HCT116 (cell line): ENCODE measurements at regions not wholly inside any gene's neighbourhood (a gene's known extent, or its start where the extent isn't known, plus 50 kb on each side); places are given as distances from the start of the nearest gene placed in this dataset.

Experiments used
- ATAC-seq: fragments of 200-7000 bp; cut with Tn5 transposase; 2 replicates; pipeline ENCODE4 v1.9.1; 2020; ENCODE audit warnings: mild to moderate bottlenecking, moderate library complexity
- BruUV-seq: library from RNA; stranded (reverse); fragments of 400-500 nt; replicated peaks from 2 replicates; lab custom pipeline; 2021; lab: Mats Ljungman, UMichigan
- CTCF ChIA-PET: fragments of 300-600 bp; sonication (Branson Sonifier 250); formaldehyde crosslinking; loops from one replicate; lab custom pipeline; 2021; ENCODE audit warnings: antibody characterized with exemption; lab: Charles Lee
- POLR2A ChIA-PET: fragments of 300-600, 350-600 bp; sonication (Branson Sonifier 250); formaldehyde crosslinking; loops from one replicate; lab custom pipeline; 2021; ENCODE audit warnings: antibody characterized with exemption; lab: Charles Lee
- RAD21 ChIA-PET, 2 experiments: fragments of 300-600 bp; sonication (Branson Sonifier 250); formaldehyde crosslinking; loops; one replicate each; lab custom pipeline; 2023; ENCODE audit warnings: low total read pairs in 2 of 2; ENCODE audit not compliant: uncharacterized antibody in 2 of 2, unreplicated experiment in 2 of 2, low non-redundant PET in 1 of 2; lab: Charles Lee
- DNase-seq: peaks from one replicate; pipeline ENCODE4 v3.0.0-alpha.2; 2010; ENCODE audit warnings: low read depth, low spot score
- H2AFZ ChIP-seq: fragments of 200-600 bp; shearing (Covaris generic), sonication (generic); 2 replicates; pipeline ENCODE4 v1.6.1; 2017; ENCODE audit warnings: low read depth, mixed run types, mixed read lengths, antibody characterized with exemption, low read length; ENCODE audit not compliant: poor library complexity, severe bottlenecking
- H3K27ac ChIP-seq: 2 replicates; pipeline ENCODE4 v1.5.1; 2012; ENCODE audit warnings: low read depth, low read length
- H3K27me3 ChIP-seq: fragments of 200-600 bp; sonication (generic); 2 replicates; pipeline ENCODE4 v1.6.1; 2016; ENCODE audit warnings: mixed run types, low read length, mixed read lengths; ENCODE audit not compliant: insufficient read depth
- H3K36me3 ChIP-seq, 2 experiments: fragments of 200-500 bp in 1 of 2; fragments of 200-600 bp in 1 of 2; sonication (Bioruptor generic) in 1 of 2; sonication (generic) in 1 of 2; 2 replicates each; pipeline versions ENCODE4 v1.5.1 to v1.6.1; 2014 to 2016; ENCODE audit warnings: low read length in 2 of 2, inconsistent platforms in 1 of 2, mixed read lengths in 1 of 2, mixed run types in 1 of 2; ENCODE audit not compliant: insufficient read depth in 2 of 2, control insufficient read depth in 1 of 2
- H3K4me1 ChIP-seq, 2 experiments: fragments of 200-600 bp in 1 of 2; sonication (generic) in 1 of 2; 2 replicates each; pipeline versions ENCODE4 v1.5.1 to v1.6.1; 2012 to 2017; ENCODE audit warnings: low read length in 2 of 2, inconsistent platforms in 1 of 2, mild to moderate bottlenecking in 1 of 2, mixed read lengths in 1 of 2, mixed run types in 1 of 2, moderate library complexity in 1 of 2; ENCODE audit not compliant: insufficient read depth in 2 of 2, control insufficient read depth in 1 of 2
- H3K4me2 ChIP-seq: fragments of 200-600 bp; sonication (generic); 2 replicates; pipeline ENCODE4 v1.6.1; 2017; ENCODE audit warnings: mixed run types, low read length, mixed read lengths
- H3K4me3 ChIP-seq, 2 experiments: fragments of 200-600 bp in 1 of 2; sonication (generic) in 1 of 2; replicated peaks in 1 of 2; 2 replicates each; pipeline ENCODE4 v1.5.1; 2011 to 2016; ENCODE audit warnings: low read length in 2 of 2, control low read depth in 1 of 2, low read depth in 1 of 2, mild to moderate bottlenecking in 1 of 2, mixed read lengths in 1 of 2, mixed run types in 1 of 2
- H3K79me2 ChIP-seq: fragments of 200-600 bp; sonication (generic); 2 replicates; pipeline ENCODE4 v1.6.1; 2017; ENCODE audit warnings: mild to moderate bottlenecking, mixed run types, low read length, moderate library complexity, mixed read lengths; ENCODE audit not compliant: insufficient read depth
- H3K9ac ChIP-seq: fragments of 200-600 bp; sonication (generic); 2 replicates; pipeline ENCODE4 v1.6.1; 2016; ENCODE audit warnings: low read length, mixed read lengths
- H3K9me2 ChIP-seq: fragments of 200-600 bp; sonication (generic), shearing (Covaris generic); 2 replicates; pipeline ENCODE4 v1.6.1; 2017; ENCODE audit warnings: mixed run types, mild to moderate bottlenecking, moderate library complexity; ENCODE audit not compliant: insufficient read depth
- H3K9me3 ChIP-seq, 2 experiments: fragments of 200-500 bp in 1 of 2; fragments of 200-600 bp in 1 of 2; sonication (Bioruptor generic) in 1 of 2; sonication (generic) in 1 of 2; 2 replicates each; pipeline ENCODE4 v1.6.1; 2014 to 2017; ENCODE audit warnings: low read length in 2 of 2, mixed read lengths in 2 of 2, inconsistent platforms in 1 of 2, low read depth in 1 of 2, mild to moderate bottlenecking in 1 of 2, mixed run types in 1 of 2, moderate library complexity in 1 of 2; ENCODE audit not compliant: control insufficient read depth in 1 of 2, insufficient read depth in 1 of 2
- H4K20me1 ChIP-seq: fragments of 200-600 bp; sonication (generic), shearing (Covaris generic); 2 replicates; pipeline ENCODE4 v1.6.1; 2017; ENCODE audit warnings: mixed run types, mild to moderate bottlenecking, moderate library complexity; ENCODE audit not compliant: insufficient read depth
- CBX3 ChIP-seq: IDR thresholded peaks from 2 replicates; pipeline ENCODE4 v1.6.1; 2012; ENCODE audit warnings: low read depth
- ELF1 ChIP-seq: IDR thresholded peaks from 2 replicates; pipeline ENCODE4 v1.6.1; 2012; ENCODE audit warnings: low read depth, borderline replicate concordance
- EZH2phosphoT487 ChIP-seq: fragments of 200-600 bp; IDR thresholded peaks from 2 replicates; pipeline ENCODE4 v1.6.1; 2018; ENCODE audit warnings: antibody characterized with exemption, borderline replicate concordance
- FOSL1 ChIP-seq: IDR thresholded peaks from 2 replicates; pipeline ENCODE4 v1.6.1; 2012; ENCODE audit warnings: low read depth
- JUND ChIP-seq: IDR thresholded peaks from 2 replicates; pipeline ENCODE4 v1.6.1; 2012
- POLR2A ChIP-seq: IDR thresholded peaks from 2 replicates; pipeline ENCODE4 v1.7.0; 2011; ENCODE audit warnings: borderline replicate concordance; ENCODE audit not compliant: insufficient read depth, insufficient read length; ENCODE audit errors: extremely low read depth
- POLR2AphosphoS5 ChIP-seq: IDR thresholded peaks from 2 replicates; pipeline ENCODE4 v1.6.1; 2011; ENCODE audit warnings: mild to moderate bottlenecking, low read depth, low read length, moderate library complexity
- RAD21 ChIP-seq: IDR thresholded peaks from 2 replicates; pipeline ENCODE4 v1.6.1; 2012; ENCODE audit warnings: low read depth, mild to moderate bottlenecking
- SIN3A ChIP-seq: IDR thresholded peaks from 2 replicates; pipeline ENCODE4 v1.6.1; 2012; ENCODE audit warnings: low read depth
- SP1 ChIP-seq: IDR thresholded peaks from 2 replicates; pipeline ENCODE4 v1.6.1; 2012; ENCODE audit warnings: low read depth
- TCF7L2 ChIP-seq: IDR thresholded peaks from 2 replicates; pipeline ENCODE4 v1.7.0; 2011; ENCODE audit warnings: borderline replicate concordance, inconsistent platforms; ENCODE audit not compliant: insufficient read depth, insufficient read length; ENCODE audit errors: extremely low read depth
- YY1 ChIP-seq: IDR thresholded peaks from 2 replicates; pipeline ENCODE4 v1.6.1; 2011; ENCODE audit warnings: low read length, low read depth, moderate library complexity, mild to moderate bottlenecking; ENCODE audit not compliant: insufficient replicate concordance; ENCODE audit errors: extremely low read depth
- ZFX ChIP-seq: fragments of 450-650 bp; IDR thresholded peaks from 2 replicates; pipeline ENCODE4 v1.6.1; 2017
- ZNF274 ChIP-seq: fragments of 200-500 bp; sonication (Bioruptor generic); IDR thresholded peaks from 2 replicates; pipeline ENCODE4 v1.6.1; 2014; ENCODE audit warnings: mild to moderate bottlenecking, low read depth, low read length, inconsistent platforms
- intact Hi-C: fragments of 100-400 bp; cut with micrococcal nuclease; formaldehyde crosslinking; loops from 2 replicates; pipeline ENCODE4 v1.10.0; 2022
- TF ChIP-seq, protein P1 (sequence below), 3 experiments: fragments of 200-600 bp in 1 of 3; sonication (generic) in 1 of 3; IDR thresholded peaks in 2 of 3; conservative IDR thresholded peaks in 1 of 3; 2 replicates each; pipeline ENCODE4 v1.5.1; 2012 to 2017; ENCODE audit warnings: low read depth in 2 of 3, low read length in 2 of 3, antibody characterized with exemption in 1 of 3, borderline replicate concordance in 1 of 3, control low read depth in 1 of 3, mild to moderate bottlenecking in 1 of 3, mixed read lengths in 1 of 3, mixed run types in 1 of 3, moderate library complexity in 1 of 3; ENCODE audit not compliant: insufficient read depth in 1 of 3
- TF ChIP-seq, protein P2 (sequence below): IDR thresholded peaks from 2 replicates; pipeline ENCODE4 v1.6.1; 2012

DNA sequence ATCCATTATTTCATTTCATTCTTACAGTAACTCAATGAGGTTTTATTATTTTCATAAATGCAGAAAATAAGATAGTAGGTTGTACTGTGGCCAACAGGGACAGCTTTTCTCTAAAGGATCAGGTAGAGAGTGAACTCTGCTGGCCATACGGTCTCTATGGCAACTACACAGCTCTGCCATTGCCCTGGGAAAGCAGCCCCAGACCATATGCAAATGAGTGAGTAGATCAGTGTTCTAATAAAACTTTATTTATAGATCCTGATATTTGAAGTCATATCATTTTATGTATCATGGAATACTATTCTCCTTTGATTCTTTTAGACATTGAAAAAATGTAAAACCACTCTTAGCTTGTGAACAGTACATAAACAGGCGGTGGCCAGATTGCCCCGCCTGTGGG, 192.5 kb upstream of the RREB1 start:
- Histone ChIP-seq H2AFZ (no peak overlapping the region), H3K4me3 (no peak overlapping the region), H3K9me2 (no peaks in the 10 kb centered on the region), H3K4me2 (no peak overlapping the region), H3K79me2 (no peaks in the 10 kb centered on the region), H3K27ac (no peak overlapping the region), H3K4me1 (peaks cover 0 to 23% of the 10 kb centered on the region in 2 experiments; a peak in 1 of 4 replicates), H3K36me3 (no peaks in the 10 kb centered on the region), H3K9ac (no peak overlapping the region), H4K20me1 (no peaks in the 10 kb centered on the region), H3K27me3 (no peaks in the 10 kb centered on the region)
- ChIA-PET POLR2A (no interaction called here), CTCF (interaction anchor here (0.6 kb wide), 1 partner anchor 131 kb away, joined by 4 read pairs; no protein-coding TSS in a partner anchor)
- BruUV-seq, result no TSS peak
- ATAC-seq, result peak; percentile 75
- intact Hi-C loops, result no loop called here
- no peak for DNase-seq
- TF ChIP-seq FOSL1 (no peak), JUND (no peak), RAD21 (peak; percentile 57), POLR2AphosphoS5 (no peak)
- TF ChIP-seq, protein P1, sequence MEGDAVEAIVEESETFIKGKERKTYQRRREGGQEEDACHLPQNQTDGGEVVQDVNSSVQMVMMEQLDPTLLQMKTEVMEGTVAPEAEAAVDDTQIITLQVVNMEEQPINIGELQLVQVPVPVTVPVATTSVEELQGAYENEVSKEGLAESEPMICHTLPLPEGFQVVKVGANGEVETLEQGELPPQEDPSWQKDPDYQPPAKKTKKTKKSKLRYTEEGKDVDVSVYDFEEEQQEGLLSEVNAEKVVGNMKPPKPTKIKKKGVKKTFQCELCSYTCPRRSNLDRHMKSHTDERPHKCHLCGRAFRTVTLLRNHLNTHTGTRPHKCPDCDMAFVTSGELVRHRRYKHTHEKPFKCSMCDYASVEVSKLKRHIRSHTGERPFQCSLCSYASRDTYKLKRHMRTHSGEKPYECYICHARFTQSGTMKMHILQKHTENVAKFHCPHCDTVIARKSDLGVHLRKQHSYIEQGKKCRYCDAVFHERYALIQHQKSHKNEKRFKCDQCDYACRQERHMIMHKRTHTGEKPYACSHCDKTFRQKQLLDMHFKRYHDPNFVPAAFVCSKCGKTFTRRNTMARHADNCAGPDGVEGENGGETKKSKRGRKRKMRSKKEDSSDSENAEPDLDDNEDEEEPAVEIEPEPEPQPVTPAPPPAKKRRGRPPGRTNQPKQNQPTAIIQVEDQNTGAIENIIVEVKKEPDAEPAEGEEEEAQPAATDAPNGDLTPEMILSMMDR (IDR thresholded peaks at IDR 0.05 in 2 of 3, conservative IDR thresholded peaks at IDR 0.05 in 1 of 3; ENCODE audit: borderline replicate concordance in 1 of 3, insufficient read depth in 1 of 3, low read depth in 2 of 3, low read length in 2 of 3), result peak in 2 of 3 experiments; percentile 13 to 16; a peak in 1 of 6 replicates
- TF ChIP-seq, all 23 proteins: peak for 2
- H3K9me3 ChIP-seq, result no peaks in the 10 kb centered on the region
- RAD21 ChIA-PET, result interaction anchor here in 1 of 2 experiments (1.2 kb wide), 1 partner anchor 127 kb away, joined by 4 read pairs; no protein-coding TSS in a partner anchor

DNA sequence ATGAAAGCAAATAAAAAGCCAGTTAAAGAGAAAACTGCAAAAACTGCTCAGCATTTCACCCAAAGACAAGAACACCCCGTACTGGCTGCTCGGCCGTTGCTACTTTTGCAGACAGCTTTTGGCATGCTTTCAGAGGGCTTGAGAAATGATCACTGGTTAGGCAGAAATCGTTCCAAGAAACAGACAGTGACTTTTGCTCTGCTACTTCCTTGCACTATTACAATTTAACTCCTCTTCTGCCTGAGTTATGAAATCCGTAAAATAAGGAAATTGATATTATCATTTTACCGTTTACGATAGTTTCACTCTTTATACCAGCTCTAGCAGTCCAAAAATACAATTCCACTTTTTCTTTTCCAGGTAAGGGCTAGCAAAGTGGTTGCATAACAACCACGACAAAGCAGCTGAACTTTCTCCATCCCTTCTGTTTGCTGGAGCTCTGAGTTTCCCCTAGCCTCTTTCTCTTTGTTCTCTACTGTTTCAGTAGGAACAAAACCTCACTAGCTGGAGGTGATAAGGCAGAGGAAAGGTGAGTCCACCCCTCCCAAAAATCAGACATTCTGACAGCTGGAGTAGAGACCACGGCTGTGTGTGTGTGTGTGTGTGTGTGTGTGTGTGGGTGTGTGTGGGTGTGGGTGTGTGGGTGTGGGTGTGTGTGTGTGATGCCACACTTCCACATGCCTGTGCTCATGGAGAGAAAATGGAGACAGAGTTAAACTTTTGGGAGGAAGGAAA, 191.8 kb upstream of the RREB1 start:
- intact Hi-C loops, result no loop called here
- H3K36me3 ChIP-seq, result no peaks in the 10 kb centered on the region
- BruUV-seq, result no TSS peak
- ChIA-PET CTCF (interaction anchor here (0.6 kb wide), 1 partner anchor 132 kb away, joined by 4 read pairs; no protein-coding TSS in a partner anchor), POLR2A (no interaction called here), RAD21 (interaction anchor here (0.7 to 1.2 kb wide), 2 partner anchors 83 to 128 kb away, joined by 4 to 5 read pairs; no protein-coding TSS in a partner anchor)
- no peak overlapping the region for H3K9ac ChIP-seq
- H3K4me1 ChIP-seq, result peaks cover 0 to 23% of the 10 kb centered on the region in 2 experiments; a peak in 1 of 4 replicates
- no peak overlapping the region for H3K27ac ChIP-seq
- no peak for DNase-seq
- no peak overlapping the region for H3K4me2 ChIP-seq
- H3K27me3 ChIP-seq, result no peaks in the 10 kb centered on the region
- H4K20me1 ChIP-seq, result no peaks in the 10 kb centered on the region
- no peaks in the 10 kb centered on the region for H3K79me2 ChIP-seq
- TF ChIP-seq SIN3A, result no peak
- no peak for TF ChIP-seq RAD21
- no peak for TF ChIP-seq TCF7L2
- TF ChIP-seq ZFX, result no peak
- no peak for TF ChIP-seq EZH2phosphoT487
- TF ChIP-seq, protein P2, sequence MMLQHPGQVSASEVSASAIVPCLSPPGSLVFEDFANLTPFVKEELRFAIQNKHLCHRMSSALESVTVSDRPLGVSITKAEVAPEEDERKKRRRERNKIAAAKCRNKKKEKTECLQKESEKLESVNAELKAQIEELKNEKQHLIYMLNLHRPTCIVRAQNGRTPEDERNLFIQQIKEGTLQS, result no peak
- TF ChIP-seq ZNF274, result no peak
- TF ChIP-seq CBX3, result no peak
- TF ChIP-seq POLR2AphosphoS5, result no peak
- TF ChIP-seq ELF1, result no peak
- no peak for TF ChIP-seq SP1
- no peak for TF ChIP-seq YY1
- no peak for TF ChIP-seq POLR2A
- H3K4me3 ChIP-seq, result no peak overlapping the region
- H2AFZ ChIP-seq, result no peak overlapping the region
- H3K9me2 ChIP-seq, result no peaks in the 10 kb centered on the region
- no peaks in the 10 kb centered on the region for H3K9me3 ChIP-seq
- no peak for ATAC-seq
